ENCODE measurements at regions not wholly inside any gene's neighbourhood (a gene's known extent, or its start where the extent isn't known, plus 50 kb on each side); places are given as distances from the start of the nearest gene placed in this dataset.

GRCh38 chr7:46675456-46675855 is 754.4 kb upstream of the IGFBP3 start:
- TF ChIP-seq EZH2 (IDR thresholded peaks at IDR 0.05), result no peak
- TF ChIP-seq POLR2AphosphoS5 (IDR thresholded peaks at IDR 0.05; ENCODE audit: borderline replicate concordance, low read depth, low read length), result no peak
- no peak for TF ChIP-seq FOXP2 (optimal IDR thresholded peaks at IDR 0.05; ENCODE audit: control extremely low read depth, extremely low read length, insufficient read depth)

All from SK-N-MC (cell line).